ENCODE measurements at regions not wholly inside any gene's neighbourhood (a gene's known extent, or its start where the extent isn't known, plus 50 kb on each side); places are given as distances from the start of the nearest gene placed in this dataset.

GRCh38 chr10:28359334-28359733 lies 56.5 kb upstream of the MPP7 start:
- H3K4me2 ChIP-seq (ENCODE audit: insufficient read depth, low read length) = no peak overlapping the region
- H3K9me1 ChIP-seq (replicated peaks; ENCODE audit: control insufficient read depth, extremely low read depth, insufficient read depth, low read length) = no peaks in the 10 kb centered on the region
- H3K9ac ChIP-seq (replicated peaks; ENCODE audit: extremely low read depth, insufficient read depth, low read length) = no peak overlapping the region
- no peaks in the 10 kb centered on the region for H3K27me3 ChIP-seq (ENCODE audit: control insufficient read depth in 2 of 2, insufficient read depth in 2 of 2, low read length in 2 of 2)
- no peaks in the 10 kb centered on the region for H3K9me3 ChIP-seq (replicated peaks; ENCODE audit: control insufficient read depth, insufficient read depth, low read length)
- H3K4me3 ChIP-seq (replicated peaks in 1 of 3; ENCODE audit: insufficient read depth in 1 of 3, low read depth in 1 of 3, low read length in 3 of 3) = no peak overlapping the region
- no peaks in the 10 kb centered on the region for H3K36me3 ChIP-seq (ENCODE audit: control insufficient read depth in 2 of 2, extremely low read depth in 1 of 2, insufficient read depth in 2 of 2, low read length in 2 of 2)
- no peaks in the 10 kb centered on the region for H3K4me1 ChIP-seq (ENCODE audit: control insufficient read depth, extremely low read depth, insufficient read depth, low read length)
- TF ChIP-seq CTCF (IDR thresholded peaks at IDR 0.05; ENCODE audit: extremely low read depth in 1 of 2, insufficient read depth in 1 of 2, low read depth in 1 of 2, low read length in 2 of 2) (no peak), MYC (IDR thresholded peaks at IDR 0.05; ENCODE audit: low read depth, low read length) (no peak)
- intact Hi-C loops (cut with micrococcal nuclease) (no loop called here), dilution Hi-C loops (cut with MboI; ENCODE audit: extremely low pct_ligation_motif_present, low sequenced_read_pairs) (no loop called here)
- H3K27ac ChIP-seq (ENCODE audit: insufficient read depth, low read depth, low read length) = no peak overlapping the region
- no peak for DNase-seq (ENCODE audit: low read depth, low spot score)
- no peaks in the 10 kb centered on the region for H4K20me1 ChIP-seq (replicated peaks; ENCODE audit: control insufficient read depth, extremely low read depth, insufficient read depth, low read length)
- FAIRE-seq = no peak
- no peak overlapping the region for H2AFZ ChIP-seq (ENCODE audit: low read depth, low read length)
- no peaks in the 10 kb centered on the region for H3K79me2 ChIP-seq (ENCODE audit: control insufficient read depth, insufficient read depth, low read length)
- POLR2A ChIA-PET = no interaction called here
- CTCF ChIA-PET = interaction anchor here (1.6 kb wide), 1 partner anchor 20 kb away, joined by 3 read pairs; no protein-coding TSS in a partner anchor
- BruUV-seq (replicated peaks) = no TSS peak

- no peaks in the 10 kb centered on the region for H3K79me2 ChIP-seq (ENCODE audit: control insufficient read depth, insufficient read depth, low read length)
- no peaks in the 10 kb centered on the region for H3K4me1 ChIP-seq (ENCODE audit: control insufficient read depth, extremely low read depth, insufficient read depth, low read length)
- POLR2A ChIA-PET = no interaction called here
- dilution Hi-C loops (cut with MboI; ENCODE audit: extremely low pct_ligation_motif_present, low sequenced_read_pairs) = no loop called here
- no TSS peak for BruUV-seq (replicated peaks)
- intact Hi-C loops (cut with micrococcal nuclease) = no loop called here
- no peaks in the 10 kb centered on the region for H3K9me3 ChIP-seq (replicated peaks; ENCODE audit: control insufficient read depth, insufficient read depth, low read length)
- H3K9ac ChIP-seq (replicated peaks; ENCODE audit: extremely low read depth, insufficient read depth, low read length) = no peak overlapping the region
- no peak overlapping the region for H3K27ac ChIP-seq (ENCODE audit: insufficient read depth, low read depth, low read length)
- no peak overlapping the region for H3K4me2 ChIP-seq (ENCODE audit: insufficient read depth, low read length)
- DNase-seq (ENCODE audit: low read depth, low spot score) = no peak
- H3K27me3 ChIP-seq (ENCODE audit: control insufficient read depth in 2 of 2, insufficient read depth in 2 of 2, low read length in 2 of 2) = no peaks in the 10 kb centered on the region
- FAIRE-seq = no peak
- CTCF ChIA-PET = no interaction called here
- H2AFZ ChIP-seq (ENCODE audit: low read depth, low read length) = no peak overlapping the region
- TF ChIP-seq MAX (IDR thresholded peaks at IDR 0.05; ENCODE audit: insufficient read depth, insufficient read length) = no peak
- TF ChIP-seq MYC (IDR thresholded peaks at IDR 0.05; ENCODE audit: low read depth, low read length) = no peak
- no peak for TF ChIP-seq GATA2 (IDR thresholded peaks at IDR 0.05; ENCODE audit: insufficient read depth, insufficient read length, low read depth, low read length)
- TF ChIP-seq POLR2A (IDR thresholded peaks at IDR 0.05; ENCODE audit: low read depth, low read length) = no peak
- no peak for TF ChIP-seq FOS (IDR thresholded peaks at IDR 0.05; ENCODE audit: borderline replicate concordance, insufficient read depth, low read length)
- TF ChIP-seq JUN (IDR thresholded peaks at IDR 0.05; ENCODE audit: borderline replicate concordance, insufficient read depth, insufficient read length, low read depth) = no peak
- no peak for TF ChIP-seq CTCF (IDR thresholded peaks at IDR 0.05; ENCODE audit: extremely low read depth in 1 of 2, insufficient read depth in 1 of 2, low read depth in 1 of 2, low read length in 2 of 2)
- no peak for TF ChIP-seq EZH2 (IDR thresholded peaks at IDR 0.05; ENCODE audit: borderline replicate concordance, low read depth, low read length, severe bottlenecking)
- TF ChIP-seq POLR2AphosphoS5 (IDR thresholded peaks at IDR 0.05; ENCODE audit: insufficient read depth, low read depth, low read length) = no peak
- H3K36me3 ChIP-seq (ENCODE audit: control insufficient read depth in 2 of 2, extremely low read depth in 1 of 2, insufficient read depth in 2 of 2, low read length in 2 of 2) = no peaks in the 10 kb centered on the region
- H4K20me1 ChIP-seq (replicated peaks; ENCODE audit: control insufficient read depth, extremely low read depth, insufficient read depth, low read length) = no peaks in the 10 kb centered on the region
- H3K9me1 ChIP-seq (replicated peaks; ENCODE audit: control insufficient read depth, extremely low read depth, insufficient read depth, low read length) = no peaks in the 10 kb centered on the region
- no peak overlapping the region for H3K4me3 ChIP-seq (replicated peaks in 1 of 3; ENCODE audit: insufficient read depth in 1 of 3, low read depth in 1 of 3, low read length in 3 of 3)
Measured at GRCh38 chr10:28360175-28360574, 57.3 kb upstream of the MPP7 start.
